HG03342 (cell line): ENCODE measurements at regions not wholly inside any gene's neighbourhood (a gene's known extent, or its start where the extent isn't known, plus 50 kb on each side); places are given as distances from the start of the nearest gene placed in this dataset.
"Not testable (repeated sequence)": the region's sequence is repeated elsewhere in the genome, so short reads cannot be mapped to it uniquely, and the experiment has no call there.

Experiments
- ATAC-seq: cut with Tn5 transposase; IDR thresholded peaks from one replicate; pipeline ENCODE4 v1.9.1; 2021; ENCODE audit warnings: mild to moderate bottlenecking, moderate library complexity; ENCODE audit not compliant: unreplicated experiment

DNA sequence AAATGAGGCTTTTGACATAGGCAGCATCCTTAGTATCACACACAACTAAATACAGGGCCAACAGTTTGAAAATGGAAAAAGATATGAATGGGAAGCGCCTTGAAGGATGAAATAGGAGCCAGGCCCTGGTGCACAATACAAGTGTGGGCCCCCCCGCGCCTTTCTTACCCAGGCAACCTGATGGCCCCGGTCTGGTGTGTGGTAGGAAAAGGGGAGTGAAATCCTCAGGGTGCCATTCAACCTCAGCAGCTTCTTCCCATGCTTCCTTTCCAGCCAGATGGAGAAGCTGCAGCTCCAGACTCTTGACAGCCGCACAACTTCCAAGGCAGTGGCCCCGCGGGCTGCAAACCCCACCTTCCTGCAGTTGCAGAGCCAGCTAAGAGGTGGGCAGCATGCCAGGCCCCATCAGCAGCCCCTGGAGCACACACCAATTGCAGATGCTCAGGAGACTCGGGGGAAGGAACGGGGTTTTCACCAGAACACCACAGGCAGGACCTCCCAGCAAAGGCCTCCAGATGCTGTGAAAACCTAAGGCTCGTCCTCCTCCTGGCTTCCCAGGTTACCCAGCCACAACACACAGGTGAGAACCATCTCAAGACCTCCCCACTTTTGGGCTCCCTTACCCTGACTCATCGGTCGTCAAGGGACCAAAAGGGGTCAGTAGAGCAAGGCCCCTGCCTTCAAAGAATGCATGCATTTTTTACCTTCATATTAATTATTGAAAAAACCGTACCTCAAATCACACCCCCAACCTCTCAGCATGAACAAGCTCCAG lies 101.6 kb downstream of the CPN2 start:
- ATAC-seq, result no peak

- ATAC-seq, result no peak
These were observed 100.8 kb downstream of the CPN2 start for GRCh38 chr3:194250098-194251002.

DNA sequence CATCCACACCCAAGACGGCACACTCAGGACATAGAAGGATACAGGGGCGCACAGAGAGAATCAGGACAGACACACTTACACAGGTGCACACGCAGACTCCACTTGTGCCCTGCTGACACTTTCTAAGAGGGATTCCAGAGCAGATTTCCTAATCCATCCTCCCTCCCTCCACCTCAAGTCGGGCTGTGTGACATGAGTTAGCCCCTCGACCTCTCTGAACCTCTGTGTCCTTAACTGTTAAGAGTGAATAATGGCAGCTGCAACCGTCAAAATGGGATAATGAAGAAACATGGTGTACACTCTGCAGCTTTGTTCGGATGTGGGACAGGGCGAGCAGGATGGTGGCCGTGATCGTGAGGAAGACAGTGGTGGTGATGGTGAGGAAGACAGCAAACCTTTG lies 100.1 kb downstream of the CPN2 start:
- ATAC-seq, result no peak

- ATAC-seq, result no peak
These were observed 99.7 kb downstream of the CPN2 start for GRCh38 chr3:194251461-194251860.

DNA sequence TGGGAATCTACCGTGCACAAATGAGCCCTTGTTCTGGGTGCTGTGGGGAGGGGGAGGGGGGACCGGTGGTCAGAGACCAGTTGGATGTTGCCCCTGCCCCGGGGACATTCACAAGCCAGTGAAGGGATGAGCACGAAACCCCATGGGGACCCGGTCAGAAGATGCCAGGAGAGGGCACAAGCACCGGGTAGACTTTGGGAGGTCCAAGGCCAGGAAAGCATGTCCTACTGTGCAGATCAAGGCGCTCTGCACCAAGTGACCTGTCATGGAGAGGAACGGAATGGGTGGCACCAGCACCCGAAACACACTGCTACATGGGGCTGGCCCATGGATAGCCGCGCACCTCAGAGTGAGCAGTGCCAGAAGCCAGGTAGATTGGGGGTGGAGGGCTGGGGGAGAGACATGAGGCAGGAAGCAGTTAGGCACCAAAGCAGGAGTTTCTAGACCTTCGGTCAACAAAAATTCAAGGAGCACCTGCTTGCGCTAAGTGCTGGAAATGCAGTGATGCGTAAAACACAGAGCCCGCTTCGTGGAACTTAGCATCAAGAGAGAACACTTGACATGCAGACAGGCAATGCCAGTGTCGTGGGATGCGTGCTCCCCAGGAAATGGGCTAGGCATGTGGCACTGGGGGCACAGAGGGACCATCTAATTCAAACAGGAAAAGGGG lies 99.1 kb downstream of the CPN2 start:
- ATAC-seq, result no peak

- ATAC-seq, result no peak
These were observed 97.9 kb downstream of the CPN2 start for GRCh38 chr3:194253270-194253669.

- no peak for ATAC-seq
These were observed 97.1 kb downstream of the CPN2 start for GRCh38 chr3:194254040-194254439.

- ATAC-seq, result peak; percentile 57
These were observed 95.7 kb downstream of the CPN2 start for GRCh38 chr3:194255252-194256039.

- ATAC-seq, result no peak
These were observed 94.8 kb downstream of the CPN2 start for GRCh38 chr3:194256040-194256945.

DNA sequence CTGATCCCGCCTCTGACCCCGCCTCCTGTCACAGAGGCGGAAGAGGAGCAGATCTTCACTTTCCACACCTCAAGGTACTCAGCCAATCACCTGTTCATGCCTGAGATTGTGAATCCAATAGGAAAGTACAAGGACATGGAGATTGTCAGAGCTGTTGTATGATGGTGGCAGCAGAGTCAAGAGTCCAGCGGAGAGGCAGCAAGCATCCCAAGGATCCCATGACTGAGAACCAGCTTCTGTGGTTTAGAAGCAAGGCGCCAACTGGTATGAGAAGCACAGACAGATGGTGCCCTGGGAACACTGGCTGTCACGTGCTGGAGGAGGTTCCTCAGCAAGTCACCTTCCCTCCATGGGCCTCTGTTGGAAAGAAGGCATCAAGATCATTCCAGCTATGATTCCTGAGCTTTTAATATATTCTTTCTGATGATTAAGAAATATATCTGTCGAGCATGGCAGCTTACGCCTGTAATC lies 93.9 kb downstream of the CPN2 start:
- no peak for ATAC-seq

- ATAC-seq, result no peak
These were observed 93.0 kb downstream of the CPN2 start for GRCh38 chr3:194257916-194258668.

DNA sequence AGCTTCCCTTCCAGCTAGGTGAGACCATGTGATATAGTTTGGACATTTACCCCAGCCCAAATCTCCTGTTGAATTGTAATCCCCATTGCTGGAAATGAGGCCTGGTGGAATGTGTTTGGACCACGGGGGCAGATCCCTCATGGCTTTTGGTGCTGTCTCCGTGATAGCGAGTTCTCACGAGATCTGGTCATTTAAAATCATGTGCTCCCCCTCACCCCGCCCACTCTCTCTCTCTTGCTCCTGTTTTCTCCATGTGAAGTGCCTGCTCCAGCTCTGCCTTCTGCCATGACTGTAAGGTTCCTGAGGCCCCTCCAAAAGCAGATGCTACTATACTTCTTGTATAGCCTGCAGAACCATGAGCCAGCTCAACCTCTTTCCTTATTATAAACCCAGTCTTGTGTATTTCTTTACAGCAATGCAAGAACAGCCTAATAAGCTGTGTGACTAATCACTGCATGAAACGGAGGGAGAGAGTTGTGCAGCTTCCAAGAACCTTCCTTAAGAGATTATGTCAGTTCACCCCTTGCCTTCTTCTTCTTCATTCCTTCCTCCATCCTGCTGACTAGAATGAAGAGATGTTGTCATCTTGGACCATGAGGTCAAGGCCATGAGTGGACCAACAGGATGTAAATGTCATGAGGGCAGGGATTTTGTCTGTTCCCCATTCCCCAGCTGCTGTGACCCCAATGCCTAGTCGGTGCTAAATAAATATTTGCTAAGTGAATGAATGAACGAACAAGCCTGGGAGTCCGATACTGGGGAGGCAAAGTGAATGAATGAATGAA lies 91.0 kb downstream of the CPN2 start:
- no peak for ATAC-seq

- no peak for ATAC-seq
These were observed 89.5 kb downstream of the CPN2 start for GRCh38 chr3:194261581-194262063.

DNA sequence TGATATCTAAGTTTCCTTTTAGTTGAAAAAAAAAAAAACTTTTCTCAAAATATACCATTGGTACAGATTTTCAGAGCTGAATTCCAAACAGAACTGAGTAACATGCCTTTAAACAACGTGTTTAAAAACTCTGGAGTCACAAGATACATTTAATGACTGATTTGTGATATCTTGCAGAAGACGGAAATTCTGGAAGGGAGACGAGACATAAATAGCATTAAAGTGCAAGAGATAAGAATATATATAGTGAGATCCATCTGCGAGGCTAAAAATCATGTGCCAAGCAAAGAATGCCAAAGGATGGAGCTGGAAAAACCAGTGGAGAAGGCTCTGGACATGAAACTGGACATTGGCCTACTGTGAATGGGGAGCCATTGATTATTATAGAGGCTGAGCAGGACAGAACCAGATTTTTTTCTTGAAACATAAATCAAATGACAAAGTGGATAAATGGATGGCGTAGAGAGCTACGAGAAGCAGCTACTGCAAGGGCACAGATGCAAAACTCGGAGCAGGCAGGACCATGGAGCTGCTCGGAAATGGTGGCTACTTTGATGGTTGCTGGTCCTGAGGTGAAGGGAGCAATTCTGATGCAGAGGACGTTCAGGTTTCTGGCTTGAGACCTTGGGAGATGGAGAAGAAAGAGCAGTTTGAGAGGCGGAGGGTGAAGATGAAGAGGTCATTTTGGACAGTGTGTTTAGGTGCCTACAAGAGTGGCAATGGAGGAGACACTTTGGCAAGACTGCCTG lies 88.8 kb downstream of the CPN2 start:
- no peak for ATAC-seq

- no peak for ATAC-seq
These were observed 88.2 kb downstream of the CPN2 start for GRCh38 chr3:194262925-194263305.

DNA sequence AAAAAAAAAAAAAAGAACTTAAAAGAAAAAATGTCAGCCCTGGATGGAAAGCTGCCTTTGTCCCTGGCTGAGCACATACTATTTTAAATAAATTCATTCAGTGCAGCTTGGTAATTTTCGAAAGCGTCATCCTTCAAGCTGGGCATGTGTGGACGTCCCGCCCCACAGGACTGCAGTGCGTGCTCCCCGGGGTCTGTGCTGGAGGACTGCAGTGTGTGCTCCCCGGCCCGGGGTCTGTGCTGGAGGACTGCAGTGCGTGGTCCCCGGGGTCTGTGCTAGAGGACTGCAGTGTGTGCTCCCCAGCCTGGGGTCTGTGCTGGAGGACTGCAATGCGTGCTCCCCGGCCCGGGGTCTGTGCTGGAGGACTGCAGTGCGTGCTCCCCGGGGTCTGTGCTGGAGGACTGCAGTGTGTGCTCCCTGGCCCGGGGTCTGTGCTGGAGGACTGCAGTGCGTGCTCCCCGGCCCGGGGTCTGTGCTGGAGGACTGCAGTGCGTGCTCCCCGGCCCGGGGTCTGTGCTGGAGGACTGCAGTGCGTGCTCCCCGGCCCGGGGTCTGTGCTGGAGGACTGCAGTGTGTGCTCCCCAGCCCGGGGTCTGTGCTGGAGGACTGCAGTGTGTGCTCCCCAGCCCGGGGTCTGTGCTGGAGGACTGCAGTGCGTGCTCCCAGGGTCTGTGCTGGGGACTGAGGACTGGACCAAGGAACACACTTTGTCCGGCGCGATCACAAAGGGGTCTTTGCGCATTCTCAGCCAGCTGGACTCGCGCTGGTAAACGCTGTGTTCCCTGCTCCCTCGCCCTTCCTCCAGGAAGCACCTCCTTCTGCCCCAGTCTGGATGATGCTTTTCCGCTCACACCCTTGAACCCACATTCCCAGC lies 86.3 kb downstream of the CPN2 start:
- ATAC-seq, result not testable (repeated sequence)
